ENCODE measurements at regions not wholly inside any gene's neighbourhood (a gene's known extent, or its start where the extent isn't known, plus 50 kb on each side); places are given as distances from the start of the nearest gene placed in this dataset.

DNA sequence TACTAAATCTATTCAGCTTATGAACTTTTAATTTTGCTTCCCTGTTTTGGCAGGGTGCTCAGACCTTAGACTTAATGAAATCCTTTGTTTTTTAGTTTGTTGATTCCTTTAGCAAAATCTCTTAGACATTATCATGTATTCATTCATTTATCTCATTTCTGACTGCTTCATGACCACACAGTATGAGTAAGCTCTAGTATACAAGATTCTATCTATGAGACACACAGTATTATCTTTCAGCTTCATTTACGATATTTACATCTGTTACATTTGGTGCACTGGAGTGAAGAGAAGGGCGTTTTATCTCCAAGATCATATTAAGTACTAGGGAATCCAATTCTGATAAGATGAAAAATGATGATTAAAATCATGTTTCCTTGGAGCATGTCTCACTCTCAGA, 448.1 kb upstream of the CA10 start:
- TF ChIP-seq, protein P1, sequence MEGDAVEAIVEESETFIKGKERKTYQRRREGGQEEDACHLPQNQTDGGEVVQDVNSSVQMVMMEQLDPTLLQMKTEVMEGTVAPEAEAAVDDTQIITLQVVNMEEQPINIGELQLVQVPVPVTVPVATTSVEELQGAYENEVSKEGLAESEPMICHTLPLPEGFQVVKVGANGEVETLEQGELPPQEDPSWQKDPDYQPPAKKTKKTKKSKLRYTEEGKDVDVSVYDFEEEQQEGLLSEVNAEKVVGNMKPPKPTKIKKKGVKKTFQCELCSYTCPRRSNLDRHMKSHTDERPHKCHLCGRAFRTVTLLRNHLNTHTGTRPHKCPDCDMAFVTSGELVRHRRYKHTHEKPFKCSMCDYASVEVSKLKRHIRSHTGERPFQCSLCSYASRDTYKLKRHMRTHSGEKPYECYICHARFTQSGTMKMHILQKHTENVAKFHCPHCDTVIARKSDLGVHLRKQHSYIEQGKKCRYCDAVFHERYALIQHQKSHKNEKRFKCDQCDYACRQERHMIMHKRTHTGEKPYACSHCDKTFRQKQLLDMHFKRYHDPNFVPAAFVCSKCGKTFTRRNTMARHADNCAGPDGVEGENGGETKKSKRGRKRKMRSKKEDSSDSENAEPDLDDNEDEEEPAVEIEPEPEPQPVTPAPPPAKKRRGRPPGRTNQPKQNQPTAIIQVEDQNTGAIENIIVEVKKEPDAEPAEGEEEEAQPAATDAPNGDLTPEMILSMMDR (IDR thresholded peaks at IDR 0.05), result no peak
- TF ChIP-seq POLR2A (IDR thresholded peaks at IDR 0.05), result no peak

Data from tibial nerve (tissue), 3 donors.